Keratinocyte (primary cell): ENCODE measurements at regions not wholly inside any gene's neighbourhood (a gene's known extent, or its start where the extent isn't known, plus 50 kb on each side); places are given as distances from the start of the nearest gene placed in this dataset.

Experiments used
- DNase-seq: peaks from one replicate; pipeline ENCODE4 v3.0.0-alpha.2; 2011; ENCODE audit warnings: low read depth, missing footprints, low spot score
- FAIRE-seq: peaks from 2 replicates; lab custom pipeline; 2011; peaks lifted over from hg19 to GRCh38; lab: Jason Lieb, UNC
- H2AFZ ChIP-seq: 2 replicates; pipeline ENCODE4 v1.6.0; 2012; ENCODE audit warnings: low read length, control low read depth, inconsistent platforms; ENCODE audit not compliant: control insufficient read depth
- H3K27ac ChIP-seq: 2 replicates; pipeline ENCODE4 v1.5.1; 2011; ENCODE audit warnings: low read length; ENCODE audit not compliant: control insufficient read depth, insufficient read depth
- H3K27me3 ChIP-seq: 3 replicates; pipeline ENCODE4 v1.6.0; 2011; ENCODE audit warnings: low read length; ENCODE audit not compliant: control insufficient read depth, insufficient read depth; ENCODE audit errors: extremely low read depth
- H3K36me3 ChIP-seq, 2 experiments: 2 replicates in 1 of 2; 3 replicates in 1 of 2; pipeline ENCODE4 v1.5.1; 2011; ENCODE audit warnings: low read length in 2 of 2, mild to moderate bottlenecking in 1 of 2; ENCODE audit not compliant: control insufficient read depth in 2 of 2, insufficient read depth in 2 of 2; ENCODE audit errors: extremely low read depth in 1 of 2
- H3K4me1 ChIP-seq: 3 replicates; pipeline ENCODE4 v1.5.1; 2011; ENCODE audit warnings: low read length; ENCODE audit not compliant: control insufficient read depth, insufficient read depth; ENCODE audit errors: extremely low read depth
- H3K4me2 ChIP-seq: 3 replicates; pipeline ENCODE4 v1.6.0; 2011; ENCODE audit warnings: low read depth, low read length; ENCODE audit not compliant: control insufficient read depth, insufficient read depth; ENCODE audit errors: extremely low read depth
- H3K4me3 ChIP-seq, 3 experiments: fragments of 200-600 bp in 1 of 3; sonication (generic) in 1 of 3; 2 replicates in 2 of 3; 3 replicates in 1 of 3; pipeline ENCODE4 v1.5.1; 2011 to 2016; ENCODE audit warnings: low read length in 3 of 3, mild to moderate bottlenecking in 3 of 3, control low read depth in 2 of 3, inconsistent platforms in 1 of 3, low read depth in 1 of 3, mixed read lengths in 1 of 3, mixed run types in 1 of 3, moderate library complexity in 1 of 3; ENCODE audit not compliant: control insufficient read depth in 2 of 3, insufficient read depth in 2 of 3; ENCODE audit errors: extremely low read depth in 1 of 3
- H3K79me2 ChIP-seq: 2 replicates; pipeline ENCODE4 v1.6.0; 2012; ENCODE audit warnings: low read length; ENCODE audit not compliant: control insufficient read depth, insufficient read depth
- H3K9ac ChIP-seq: 3 replicates; pipeline ENCODE4 v1.6.0; 2011; ENCODE audit warnings: low read length; ENCODE audit not compliant: control insufficient read depth, insufficient read depth; ENCODE audit errors: extremely low read depth
- H3K9me1 ChIP-seq: 3 replicates; pipeline ENCODE4 v1.6.0; 2011; ENCODE audit warnings: low read length; ENCODE audit not compliant: control insufficient read depth, insufficient read depth; ENCODE audit errors: extremely low read depth
- H3K9me3 ChIP-seq: 2 replicates; pipeline ENCODE4 v1.5.1; 2012; ENCODE audit warnings: low read depth, low read length; ENCODE audit not compliant: control insufficient read depth
- H4K20me1 ChIP-seq: 3 replicates; pipeline ENCODE4 v1.6.0; 2011; ENCODE audit warnings: low read length; ENCODE audit not compliant: control insufficient read depth, insufficient read depth; ENCODE audit errors: extremely low read depth
- EZH2 ChIP-seq: IDR thresholded peaks from one replicate; pipeline ENCODE4 v1.6.1; 2012; ENCODE audit warnings: inconsistent platforms, mild to moderate bottlenecking, low read length, moderate library complexity
- dilution Hi-C: fragments of 300-500 bp; cut with MboI; formaldehyde crosslinking; loops from one replicate; pipeline ENCODE4 v1.7.0; 2020; ENCODE audit warnings: low sequenced_read_pairs; ENCODE audit not compliant: extremely low pct_ligation_motif_present
- TF ChIP-seq, protein P1 (sequence below), 3 experiments: IDR thresholded peaks in 1 of 3; conservative IDR thresholded peaks in 1 of 3; optimal IDR thresholded peaks in 1 of 3; 2 replicates in 2 of 3; 3 replicates in 1 of 3; pipeline versions ENCODE3 to v1.5.1; 2011; ENCODE audit warnings: low read length in 3 of 3, mild to moderate bottlenecking in 3 of 3, moderate library complexity in 2 of 3, control low read depth in 1 of 3, inconsistent platforms in 1 of 3; ENCODE audit not compliant: insufficient read depth in 2 of 3; ENCODE audit errors: extremely low read depth in 1 of 3

DNA sequence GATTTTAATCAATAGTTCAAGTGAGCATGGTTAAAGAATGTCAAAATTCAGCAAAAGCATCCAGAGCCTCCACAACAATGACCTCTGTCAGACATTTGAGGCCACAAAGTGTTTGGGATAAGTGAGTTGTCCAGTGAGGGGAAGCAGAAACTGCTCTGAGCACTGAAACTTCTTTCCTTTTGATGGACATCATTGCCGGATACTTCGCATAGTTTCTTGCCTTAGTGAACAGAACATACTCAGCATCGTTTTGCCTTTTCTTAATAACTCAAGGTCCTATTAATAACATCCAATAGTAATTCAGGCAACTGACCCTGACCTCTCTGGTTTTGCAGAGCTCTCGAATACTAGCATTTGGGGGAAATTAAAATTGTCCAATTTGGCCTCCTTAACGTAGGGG lies 78.6 kb downstream of the EDN3 start:
- Histone ChIP-seq H3K4me2 (no peak overlapping the region), H3K9me3 (no peaks in the 10 kb centered on the region), H4K20me1 (no peaks in the 10 kb centered on the region), H2AFZ (no peak overlapping the region), H3K27me3 (peaks cover 31% of the 10 kb centered on the region), H3K9ac (no peak overlapping the region), H3K4me1 (no peaks in the 10 kb centered on the region), H3K4me3 (no peak overlapping the region), H3K36me3 (no peaks in the 10 kb centered on the region), H3K9me1 (no peaks in the 10 kb centered on the region), H3K27ac (no peak overlapping the region), H3K79me2 (no peaks in the 10 kb centered on the region)
- FAIRE-seq = no peak
- dilution Hi-C loops = no loop called here
- DNase-seq = no peak
- TF ChIP-seq EZH2 = no peak
- TF ChIP-seq, protein P1, sequence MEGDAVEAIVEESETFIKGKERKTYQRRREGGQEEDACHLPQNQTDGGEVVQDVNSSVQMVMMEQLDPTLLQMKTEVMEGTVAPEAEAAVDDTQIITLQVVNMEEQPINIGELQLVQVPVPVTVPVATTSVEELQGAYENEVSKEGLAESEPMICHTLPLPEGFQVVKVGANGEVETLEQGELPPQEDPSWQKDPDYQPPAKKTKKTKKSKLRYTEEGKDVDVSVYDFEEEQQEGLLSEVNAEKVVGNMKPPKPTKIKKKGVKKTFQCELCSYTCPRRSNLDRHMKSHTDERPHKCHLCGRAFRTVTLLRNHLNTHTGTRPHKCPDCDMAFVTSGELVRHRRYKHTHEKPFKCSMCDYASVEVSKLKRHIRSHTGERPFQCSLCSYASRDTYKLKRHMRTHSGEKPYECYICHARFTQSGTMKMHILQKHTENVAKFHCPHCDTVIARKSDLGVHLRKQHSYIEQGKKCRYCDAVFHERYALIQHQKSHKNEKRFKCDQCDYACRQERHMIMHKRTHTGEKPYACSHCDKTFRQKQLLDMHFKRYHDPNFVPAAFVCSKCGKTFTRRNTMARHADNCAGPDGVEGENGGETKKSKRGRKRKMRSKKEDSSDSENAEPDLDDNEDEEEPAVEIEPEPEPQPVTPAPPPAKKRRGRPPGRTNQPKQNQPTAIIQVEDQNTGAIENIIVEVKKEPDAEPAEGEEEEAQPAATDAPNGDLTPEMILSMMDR (optimal IDR thresholded peaks at IDR 0.05 in 1 of 3, IDR thresholded peaks at IDR 0.05 in 1 of 3, conservative IDR thresholded peaks at IDR 0.05 in 1 of 3; ENCODE audit: extremely low read depth in 1 of 3, insufficient read depth in 2 of 3, low read length in 3 of 3) = no peak

DNA sequence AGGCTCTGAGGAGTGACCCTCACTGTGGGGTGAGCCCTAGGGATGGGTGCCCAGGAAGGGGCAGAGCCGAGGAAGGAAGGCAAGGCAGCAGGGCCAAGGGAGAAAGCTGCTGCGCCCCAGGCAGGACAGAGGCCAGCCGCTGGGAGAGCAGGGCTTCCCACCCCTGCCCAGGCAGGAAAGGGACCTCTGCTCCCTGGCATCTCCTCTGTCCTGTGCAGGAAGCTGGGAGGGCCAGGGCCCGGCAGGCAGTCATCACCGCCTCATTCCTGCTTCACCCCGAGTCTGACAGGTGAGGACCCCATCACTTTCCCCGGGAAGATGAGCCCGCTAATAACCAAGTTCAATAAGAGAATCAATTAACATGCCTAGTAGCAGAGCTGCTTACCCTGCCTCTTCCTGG lies 81.3 kb downstream of the EDN3 start:
- no peak for DNase-seq
- Histone ChIP-seq H3K9me3 (no peaks in the 10 kb centered on the region), H4K20me1 (no peaks in the 10 kb centered on the region), H3K79me2 (no peaks in the 10 kb centered on the region), H3K4me2 (no peak overlapping the region), H2AFZ (no peak overlapping the region), H3K27me3 (peaks cover 31% of the 10 kb centered on the region), H3K9me1 (no peaks in the 10 kb centered on the region), H3K9ac (no peak overlapping the region), H3K36me3 (no peaks in the 10 kb centered on the region), H3K4me3 (no peak overlapping the region), H3K27ac (no peak overlapping the region), H3K4me1 (no peaks in the 10 kb centered on the region)
- TF ChIP-seq, protein P1 (optimal IDR thresholded peaks at IDR 0.05 in 1 of 3, IDR thresholded peaks at IDR 0.05 in 1 of 3, conservative IDR thresholded peaks at IDR 0.05 in 1 of 3; ENCODE audit: extremely low read depth in 1 of 3, insufficient read depth in 2 of 3, low read length in 3 of 3) = no peak
- no peak for TF ChIP-seq EZH2
- no peak for FAIRE-seq
- dilution Hi-C loops = no loop called here
